ENCODE measurements at regions not wholly inside any gene's neighbourhood (a gene's known extent, or its start where the extent isn't known, plus 50 kb on each side); places are given as distances from the start of the nearest gene placed in this dataset.

DNA sequence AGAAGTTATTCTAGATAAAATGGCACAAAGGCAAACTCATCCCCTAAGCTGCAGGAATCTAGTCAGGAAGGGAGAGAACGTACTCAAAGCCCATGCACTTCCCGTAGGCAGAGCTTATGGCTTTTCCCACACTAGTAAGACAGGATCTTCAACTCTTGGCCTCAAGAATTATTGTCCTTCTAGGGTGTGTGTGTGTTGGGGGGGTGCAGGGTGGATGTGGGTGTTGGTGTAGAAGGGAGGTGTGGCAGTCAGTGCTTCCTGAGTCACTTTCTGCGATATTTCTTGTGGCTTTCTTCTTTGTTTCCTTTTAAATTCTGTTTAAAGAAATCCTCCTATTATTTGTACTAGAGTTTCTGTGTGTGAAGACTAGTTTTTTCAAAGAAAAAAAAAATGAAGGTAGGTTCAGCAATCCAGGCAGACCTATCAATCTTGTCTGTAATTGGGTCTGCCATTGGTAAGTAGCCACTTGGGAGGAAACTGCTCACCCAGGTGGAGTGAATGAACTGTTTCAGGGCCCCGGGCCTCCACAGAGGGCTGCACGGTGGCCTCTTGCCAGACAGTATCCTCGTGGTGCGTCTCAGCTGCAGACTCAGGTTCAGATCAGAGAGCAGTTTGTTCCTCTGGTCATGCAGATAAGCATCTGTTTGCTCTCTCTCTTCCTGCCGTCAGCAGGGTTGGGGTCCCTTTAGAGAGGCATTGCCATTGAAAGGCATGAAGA, 131.9 kb downstream of the NPR3 start:
- H3K4me3 Mint-ChIP-seq: no peak overlapping the region
- H3K9me3 Mint-ChIP-seq (ENCODE audit: low read depth): peaks cover 4% of the 10 kb centered on the region
- H3K27me3 Mint-ChIP-seq: no peaks in the 10 kb centered on the region
- no peak overlapping the region for H3K27ac Mint-ChIP-seq
- no peaks in the 10 kb centered on the region for H3K36me3 Mint-ChIP-seq
- peaks cover 7% of the 10 kb centered on the region for H3K4me1 Mint-ChIP-seq (ENCODE audit: low read depth)

DNA sequence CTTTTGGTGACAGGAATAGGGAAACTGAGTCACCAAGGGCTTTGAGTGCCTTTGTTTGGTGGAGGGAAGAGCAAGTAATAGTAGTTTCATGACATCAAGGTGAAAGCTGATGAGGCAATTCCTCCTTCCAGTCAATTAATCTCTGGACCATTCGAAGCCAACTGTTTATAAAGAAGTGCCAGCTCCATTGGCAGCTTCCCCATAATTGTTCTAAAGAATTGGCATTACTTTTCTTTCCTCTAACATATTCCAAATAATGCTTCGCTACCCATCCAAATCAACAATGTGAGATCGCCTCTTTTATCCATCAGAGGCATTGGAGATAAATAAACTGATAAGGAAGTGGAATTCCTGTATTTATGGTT, 132.4 kb downstream of the NPR3 start:
- no peak overlapping the region for H3K27ac Mint-ChIP-seq
- H3K36me3 Mint-ChIP-seq: no peaks in the 10 kb centered on the region
- H3K9me3 Mint-ChIP-seq (ENCODE audit: low read depth): peaks cover 4% of the 10 kb centered on the region
- no peak overlapping the region for H3K4me3 Mint-ChIP-seq
- H3K27me3 Mint-ChIP-seq: no peaks in the 10 kb centered on the region
- H3K4me1 Mint-ChIP-seq (ENCODE audit: low read depth): peaks cover 7% of the 10 kb centered on the region

DNA sequence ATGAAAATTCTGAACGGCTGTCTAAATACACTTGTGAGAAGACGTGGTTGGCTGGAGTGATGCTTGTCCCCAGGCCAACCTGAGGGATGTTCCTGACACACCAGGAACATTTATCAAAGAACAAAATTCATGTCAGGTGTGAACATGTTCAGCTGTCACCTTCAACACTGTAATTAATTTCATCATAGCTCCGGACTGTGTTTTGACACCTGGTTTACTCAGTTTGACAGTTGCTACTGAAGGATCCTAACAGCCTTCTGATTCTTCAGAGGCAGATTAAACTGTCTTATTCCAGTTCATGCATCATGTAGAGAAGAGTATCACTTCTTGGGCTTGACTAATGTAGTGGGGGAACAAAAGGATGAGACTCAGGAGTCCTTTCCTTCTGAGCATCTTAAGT, 134.1 kb downstream of the NPR3 start:
- no peak overlapping the region for H3K27ac Mint-ChIP-seq

DNA sequence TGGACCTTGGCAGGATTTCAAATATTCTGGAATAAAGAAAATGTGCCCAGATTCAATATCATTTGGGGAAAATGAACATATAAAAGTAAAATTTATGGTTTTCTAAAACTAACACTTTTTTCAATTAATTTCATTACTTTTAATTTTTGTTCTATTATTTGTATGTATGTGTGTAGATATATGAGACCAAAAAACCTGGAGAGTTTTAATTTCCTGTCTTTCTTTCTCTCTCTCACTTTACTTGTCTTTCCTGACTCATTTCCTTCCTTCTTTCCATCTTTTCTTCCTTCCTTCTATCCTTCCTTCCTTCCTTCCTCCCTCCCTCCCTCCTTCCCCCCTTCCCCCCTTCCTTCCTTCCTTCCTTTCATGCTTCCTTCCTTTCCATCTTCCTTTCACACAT, 137.0 kb downstream of the NPR3 start:
- Mint-ChIP-seq H3K27ac (no peak overlapping the region), H3K9me3 (ENCODE audit: low read depth) (peaks cover 4% of the 10 kb centered on the region), H3K4me1 (ENCODE audit: low read depth) (peaks cover under 1% of the 10 kb centered on the region), H3K36me3 (no peaks in the 10 kb centered on the region), H3K27me3 (no peaks in the 10 kb centered on the region), H3K4me3 (no peak overlapping the region)

More for the DNA sequence above, 134.1 kb downstream of the NPR3 start:
- Mint-ChIP-seq H3K27me3 (no peaks in the 10 kb centered on the region), H3K9me3 (ENCODE audit: low read depth) (peaks cover 4% of the 10 kb centered on the region), H3K4me3 (no peak overlapping the region), H3K36me3 (no peaks in the 10 kb centered on the region), H3K4me1 (ENCODE audit: low read depth) (peaks cover 7% of the 10 kb centered on the region)

DNA sequence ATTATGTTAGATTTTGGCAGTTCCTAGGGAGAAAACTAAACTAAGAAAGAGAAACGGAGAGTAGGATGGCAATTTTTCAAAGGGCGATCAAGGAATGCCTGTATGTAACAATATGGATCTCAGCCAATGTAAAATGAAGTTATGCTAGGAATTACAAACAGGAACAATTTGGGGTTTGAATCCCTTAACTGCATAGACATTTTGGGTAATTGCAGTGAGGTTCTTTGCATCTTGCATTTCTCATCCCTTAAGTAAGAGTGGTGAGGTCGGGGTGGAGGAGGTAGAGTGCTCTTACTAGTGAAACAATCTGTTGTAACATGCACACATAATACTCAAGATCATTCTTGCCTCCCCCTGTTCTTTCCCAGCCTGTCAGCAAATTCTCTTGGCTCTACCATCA, 137.6 kb downstream of the NPR3 start:
- Mint-ChIP-seq H3K4me1 (ENCODE audit: low read depth) (no peaks in the 10 kb centered on the region), H3K27me3 (no peaks in the 10 kb centered on the region), H3K4me3 (no peak overlapping the region), H3K27ac (no peak overlapping the region), H3K36me3 (no peaks in the 10 kb centered on the region), H3K9me3 (ENCODE audit: low read depth) (peaks cover 4% of the 10 kb centered on the region)

DNA sequence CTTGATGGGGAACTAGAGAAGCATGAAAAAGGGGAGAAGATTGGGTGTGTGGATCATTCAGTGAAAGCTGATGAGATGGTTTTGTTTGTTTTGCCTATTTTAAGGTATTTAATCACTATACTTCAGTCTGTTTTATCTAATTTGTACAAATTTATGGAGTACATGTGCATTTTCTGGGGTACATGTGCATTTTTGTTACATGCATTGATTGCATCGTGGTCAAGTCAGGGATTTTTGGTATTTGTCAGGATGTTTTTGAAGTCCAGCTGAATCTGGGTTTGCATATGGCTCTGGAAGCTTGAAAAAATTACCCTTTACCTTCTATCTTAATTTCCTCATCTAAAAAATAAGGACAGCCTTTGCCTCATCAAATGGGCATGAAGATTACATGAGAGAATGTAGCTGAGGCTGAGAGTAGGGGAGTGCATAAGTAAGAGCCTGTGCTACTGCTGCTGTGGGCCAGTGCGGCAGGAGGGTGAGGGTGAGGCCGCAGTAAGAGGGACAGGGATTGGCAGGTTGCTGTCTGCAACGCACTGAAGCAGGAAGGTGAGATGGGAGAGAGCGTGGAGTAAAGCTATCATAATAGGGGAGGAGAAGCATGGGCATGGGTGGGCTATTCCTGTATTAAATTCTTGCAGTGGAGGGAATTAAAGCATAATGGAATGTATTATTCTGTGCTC, 139.8 kb downstream of the NPR3 start:
- no peaks in the 10 kb centered on the region for H3K27me3 Mint-ChIP-seq
- no peak overlapping the region for H3K27ac Mint-ChIP-seq
- H3K9me3 Mint-ChIP-seq (ENCODE audit: low read depth): peaks cover 4% of the 10 kb centered on the region
- no peaks in the 10 kb centered on the region for H3K4me1 Mint-ChIP-seq (ENCODE audit: low read depth)
- no peak overlapping the region for H3K4me3 Mint-ChIP-seq
- H3K36me3 Mint-ChIP-seq: no peaks in the 10 kb centered on the region

DNA sequence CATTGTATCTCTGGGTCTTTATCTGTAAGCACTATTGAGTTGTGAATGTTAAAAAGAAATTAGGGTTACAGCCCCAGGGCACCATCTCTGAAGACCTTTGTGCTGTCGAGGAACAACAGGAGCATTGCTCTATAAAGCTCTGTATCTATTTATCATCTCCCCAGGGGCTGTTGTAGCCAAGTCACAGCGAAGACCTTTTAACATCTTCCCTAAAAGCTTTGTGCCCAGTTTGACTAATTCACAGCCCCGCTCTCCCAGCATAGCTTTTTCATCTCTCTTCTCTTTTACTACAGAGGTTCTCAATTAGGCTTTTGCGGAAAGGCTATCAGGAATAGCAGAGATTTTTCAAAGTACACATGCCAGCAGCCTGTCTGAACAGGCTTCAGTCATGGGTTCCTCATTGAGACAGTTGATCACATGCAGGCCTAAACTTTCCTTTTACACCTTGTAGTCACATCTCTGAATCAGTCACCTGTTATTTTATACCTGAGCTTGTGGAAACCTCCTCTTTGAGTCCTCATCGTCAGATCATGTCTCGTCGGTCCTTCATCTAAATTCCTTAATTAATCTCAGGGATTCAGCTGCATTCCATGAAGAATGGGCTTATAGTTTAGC, 140.5 kb downstream of the NPR3 start:
- H3K4me1 Mint-ChIP-seq (ENCODE audit: low read depth): no peaks in the 10 kb centered on the region
- no peak overlapping the region for H3K4me3 Mint-ChIP-seq
- no peaks in the 10 kb centered on the region for H3K36me3 Mint-ChIP-seq
- no peak overlapping the region for H3K27ac Mint-ChIP-seq
- no peaks in the 10 kb centered on the region for H3K27me3 Mint-ChIP-seq
- H3K9me3 Mint-ChIP-seq (ENCODE audit: low read depth): peaks cover 4% of the 10 kb centered on the region

DNA sequence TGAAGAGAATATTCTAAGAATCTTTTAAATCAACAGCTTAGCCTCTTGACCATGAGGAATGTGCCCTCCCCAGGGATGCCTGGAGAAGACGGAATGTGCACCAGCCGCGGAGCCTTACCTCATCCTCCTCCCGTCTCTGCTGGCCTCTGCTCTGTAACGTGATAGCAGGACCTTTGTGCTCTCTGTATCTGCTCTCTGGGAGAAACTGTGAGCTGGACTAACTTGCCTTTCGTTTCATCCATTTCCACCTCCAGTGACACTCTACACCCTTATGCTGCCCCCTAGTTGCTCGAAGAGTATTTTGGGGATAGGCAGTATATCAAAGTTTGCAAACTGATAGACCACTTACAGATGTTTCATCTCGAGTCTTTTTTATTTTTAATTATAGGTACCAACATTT, 141.4 kb downstream of the NPR3 start:
- H3K4me3 Mint-ChIP-seq: no peak overlapping the region
- no peaks in the 10 kb centered on the region for H3K4me1 Mint-ChIP-seq (ENCODE audit: low read depth)
- peaks cover 3% of the 10 kb centered on the region for H3K9me3 Mint-ChIP-seq (ENCODE audit: low read depth)
- no peaks in the 10 kb centered on the region for H3K36me3 Mint-ChIP-seq
- no peaks in the 10 kb centered on the region for H3K27me3 Mint-ChIP-seq
- H3K27ac Mint-ChIP-seq: no peak overlapping the region

DNA sequence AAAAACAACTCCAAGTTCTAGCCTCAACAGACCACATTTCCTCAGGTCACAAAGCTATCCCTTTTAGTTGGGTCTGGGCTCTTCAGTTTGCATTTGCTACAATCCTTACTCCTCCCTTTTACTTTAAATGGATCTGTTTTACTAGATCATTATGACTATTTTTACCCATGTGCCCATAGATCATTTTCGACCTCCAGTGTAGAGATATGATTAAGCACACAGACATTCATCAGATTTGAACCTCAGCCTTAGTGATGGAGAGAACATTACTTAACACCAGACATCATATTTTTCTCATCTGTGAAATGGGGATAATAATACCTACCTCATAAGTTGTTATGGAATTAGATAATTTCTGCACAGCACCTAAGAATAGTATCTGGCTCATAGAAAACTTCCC, 141.9 kb downstream of the NPR3 start:
- no peak overlapping the region for H3K4me3 Mint-ChIP-seq
- H3K36me3 Mint-ChIP-seq: no peaks in the 10 kb centered on the region
- no peaks in the 10 kb centered on the region for H3K4me1 Mint-ChIP-seq (ENCODE audit: low read depth)
- no peak overlapping the region for H3K27ac Mint-ChIP-seq
- peaks cover 3% of the 10 kb centered on the region for H3K9me3 Mint-ChIP-seq (ENCODE audit: low read depth)
- no peaks in the 10 kb centered on the region for H3K27me3 Mint-ChIP-seq

DNA sequence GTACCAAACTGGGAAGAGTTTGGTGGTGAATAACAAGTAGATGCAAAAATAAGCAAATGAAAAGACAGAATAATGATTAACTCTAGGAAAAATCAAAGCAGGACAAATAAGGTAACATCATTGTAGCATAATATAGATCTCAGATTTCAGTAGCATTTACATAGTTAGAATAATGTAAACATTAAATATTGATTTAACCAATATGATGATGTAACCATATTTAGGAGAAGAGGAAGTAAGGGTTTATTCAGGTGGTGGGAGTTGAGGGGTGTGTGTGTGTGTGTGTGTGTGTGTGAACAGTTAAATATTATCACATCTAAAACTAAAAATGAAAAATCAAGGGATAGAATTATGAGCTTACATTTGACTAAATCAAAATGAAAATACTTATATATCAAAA, 143.4 kb downstream of the NPR3 start:
- Mint-ChIP-seq H3K27me3 (no peaks in the 10 kb centered on the region), H3K27ac (no peak overlapping the region), H3K9me3 (ENCODE audit: low read depth) (peaks cover 7% of the 10 kb centered on the region), H3K4me3 (no peak overlapping the region), H3K4me1 (ENCODE audit: low read depth) (no peaks in the 10 kb centered on the region), H3K36me3 (peaks cover 4% of the 10 kb centered on the region)

DNA sequence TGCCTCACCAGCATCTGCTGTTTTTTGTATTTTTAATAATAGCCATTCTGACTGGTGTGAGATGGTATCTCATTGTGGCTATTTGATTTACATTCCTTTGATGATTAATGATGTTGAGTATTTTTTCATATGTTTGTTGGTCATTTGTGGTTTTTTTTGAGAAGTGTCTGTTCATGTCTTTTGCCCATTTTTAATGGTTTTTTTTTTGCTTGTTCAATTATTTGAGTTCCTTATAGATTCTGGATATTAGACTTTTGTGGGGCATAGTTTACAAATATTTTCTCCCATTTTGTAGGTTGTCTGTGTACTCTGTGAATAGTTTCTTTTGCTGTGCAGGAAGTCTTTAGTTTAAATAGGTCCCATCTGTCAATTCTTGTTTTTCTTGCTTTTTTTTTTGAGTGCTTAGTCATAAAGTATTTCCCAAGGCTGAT, 148.1 kb downstream of the NPR3 start:
- no peak overlapping the region for H3K4me3 Mint-ChIP-seq
- peaks cover 8% of the 10 kb centered on the region for H3K9me3 Mint-ChIP-seq (ENCODE audit: low read depth)
- peaks cover 5% of the 10 kb centered on the region for H3K36me3 Mint-ChIP-seq
- H3K4me1 Mint-ChIP-seq (ENCODE audit: low read depth): no peaks in the 10 kb centered on the region
- no peak overlapping the region for H3K27ac Mint-ChIP-seq
- H3K27me3 Mint-ChIP-seq: no peaks in the 10 kb centered on the region

DNA sequence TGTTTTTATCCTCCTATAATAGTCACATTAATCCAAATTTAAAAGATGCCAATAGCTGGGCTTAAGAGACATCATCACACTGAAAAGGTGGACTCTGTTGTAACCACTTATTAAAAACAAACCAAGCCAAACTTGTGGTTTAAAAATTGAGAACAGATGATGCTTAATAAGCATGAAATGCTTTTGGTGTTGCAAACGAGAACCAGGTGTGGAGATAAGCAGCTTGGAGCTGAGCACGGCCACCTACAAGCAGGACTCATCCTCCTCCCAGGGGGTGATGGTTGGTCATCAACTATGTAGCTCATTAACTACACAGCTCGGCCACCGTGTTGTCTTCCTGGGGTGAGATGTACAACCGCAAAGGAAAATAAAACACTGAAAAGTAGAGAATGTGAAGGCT, 154.4 kb downstream of the NPR3 start:
- H3K9me3 Mint-ChIP-seq (ENCODE audit: low read depth): peaks cover 10% of the 10 kb centered on the region

DNA sequence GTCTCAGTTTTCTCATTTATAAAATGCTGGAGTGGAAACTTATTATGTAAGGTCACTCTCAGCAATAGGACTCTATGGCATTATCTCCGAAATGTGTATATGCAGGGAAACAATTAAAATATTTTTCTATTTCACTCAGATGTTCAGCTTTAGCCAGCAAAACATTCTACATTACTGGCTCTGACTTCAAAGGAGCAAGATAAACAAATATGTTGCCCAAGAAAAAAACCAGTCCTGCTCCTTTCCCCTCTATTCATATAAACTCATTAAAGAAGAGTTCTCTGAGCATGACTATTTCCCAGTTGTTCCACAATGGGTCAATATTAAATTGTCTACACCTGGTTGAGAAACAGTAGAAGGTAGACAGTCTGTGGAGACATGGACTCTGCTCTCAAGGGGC, 155.0 kb downstream of the NPR3 start:
- H3K27me3 Mint-ChIP-seq: no peaks in the 10 kb centered on the region
- H3K4me3 Mint-ChIP-seq: no peak overlapping the region

More for the DNA sequence above, 154.4 kb downstream of the NPR3 start:
- no peak overlapping the region for H3K27ac Mint-ChIP-seq
- no peaks in the 10 kb centered on the region for H3K4me1 Mint-ChIP-seq (ENCODE audit: low read depth)
- H3K27me3 Mint-ChIP-seq: no peaks in the 10 kb centered on the region
- no peaks in the 10 kb centered on the region for H3K36me3 Mint-ChIP-seq
- no peak overlapping the region for H3K4me3 Mint-ChIP-seq

DNA sequence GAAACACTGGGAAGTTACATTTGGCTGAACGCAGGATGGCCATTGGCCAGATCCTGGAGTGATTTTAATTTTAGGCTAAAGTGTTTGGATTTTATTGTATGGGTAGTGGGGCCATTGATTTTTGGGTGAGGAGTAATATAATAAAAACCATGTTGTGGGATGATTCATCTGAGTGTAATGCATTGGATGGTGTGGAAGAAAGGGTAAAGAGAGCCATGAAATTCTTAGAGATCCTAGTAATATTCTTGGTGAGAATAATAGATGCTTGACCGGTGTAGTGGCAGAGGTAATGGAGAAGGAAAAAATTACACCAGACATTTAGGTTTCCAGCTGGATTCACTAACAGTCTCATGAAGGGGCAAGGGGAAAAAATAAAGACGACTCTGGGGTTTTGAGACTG, 158.1 kb downstream of the NPR3 start:
- Mint-ChIP-seq H3K27ac (no peak overlapping the region), H3K9me3 (ENCODE audit: low read depth) (peaks cover 16% of the 10 kb centered on the region), H3K36me3 (no peaks in the 10 kb centered on the region), H3K4me1 (ENCODE audit: low read depth) (no peaks in the 10 kb centered on the region), H3K4me3 (no peak overlapping the region), H3K27me3 (no peaks in the 10 kb centered on the region)

More for the DNA sequence above, 155.0 kb downstream of the NPR3 start:
- Mint-ChIP-seq H3K36me3 (no peaks in the 10 kb centered on the region), H3K4me1 (ENCODE audit: low read depth) (no peaks in the 10 kb centered on the region), H3K9me3 (ENCODE audit: low read depth) (peaks cover 10% of the 10 kb centered on the region), H3K27ac (no peak overlapping the region)

DNA sequence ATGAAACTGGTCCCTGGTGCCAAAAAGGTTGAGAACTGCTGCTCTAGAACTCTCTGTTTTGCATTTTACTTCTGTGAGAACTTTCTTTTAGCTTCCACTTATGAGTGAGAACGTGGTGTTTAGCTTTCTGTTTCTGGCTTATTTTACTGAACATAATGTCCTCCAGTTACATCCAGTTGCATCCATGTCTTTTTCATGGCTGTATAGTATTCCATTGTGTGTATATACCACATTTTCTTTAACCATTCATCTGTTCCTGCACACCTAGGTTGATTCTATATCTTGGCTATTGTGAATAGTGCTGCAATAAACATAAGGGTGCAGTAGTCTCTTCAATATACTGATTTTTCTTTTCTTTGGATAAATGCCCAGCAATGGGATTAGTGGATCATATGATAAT, 165.7 kb downstream of the NPR3 start:
- H3K27ac Mint-ChIP-seq: no peak overlapping the region
- H3K4me3 Mint-ChIP-seq: no peak overlapping the region
- no peaks in the 10 kb centered on the region for H3K4me1 Mint-ChIP-seq (ENCODE audit: low read depth)
- H3K27me3 Mint-ChIP-seq: no peaks in the 10 kb centered on the region
- H3K9me3 Mint-ChIP-seq (ENCODE audit: low read depth): peaks cover 38% of the 10 kb centered on the region
- no peaks in the 10 kb centered on the region for H3K36me3 Mint-ChIP-seq
